ENCODE measurements at regions not wholly inside any gene's neighbourhood (a gene's known extent, or its start where the extent isn't known, plus 50 kb on each side); places are given as distances from the start of the nearest gene placed in this dataset.

DNA sequence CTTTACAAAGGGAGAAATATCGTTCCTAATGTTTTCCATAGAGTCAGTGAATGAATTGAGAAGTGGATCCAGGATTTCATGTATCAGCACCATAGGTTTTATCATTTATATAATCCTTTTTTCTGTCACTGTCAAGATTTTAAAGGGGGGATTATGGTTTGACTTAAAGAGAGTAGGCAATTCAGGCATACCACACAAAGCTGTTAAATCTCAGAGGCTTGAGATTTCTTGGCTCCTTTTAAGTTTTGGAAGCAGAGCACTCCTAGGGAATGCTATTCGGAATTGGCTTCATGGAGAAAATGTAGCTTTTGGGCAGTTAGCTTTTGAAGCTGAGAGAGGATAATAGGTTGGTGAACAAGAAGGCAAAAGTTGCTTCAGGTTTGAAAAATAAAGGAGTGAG lies 274.7 kb downstream of the SOX4 start:
- Histone ChIP-seq H3K27ac (no peak overlapping the region), H3K9ac (no peak overlapping the region), H3K4me2 (ENCODE audit: low read length) (no peak overlapping the region), H3K27me3 (ENCODE audit: control insufficient read depth, insufficient read depth, low read length) (no peaks in the 10 kb centered on the region), H3K9me3 (ENCODE audit: control insufficient read depth, low read length) (no peaks in the 10 kb centered on the region), H3K4me1 (no peaks in the 10 kb centered on the region), H2AFZ (no peak overlapping the region), H3K4me3 (ENCODE audit: low read depth, low read length) (no peak overlapping the region), H3K36me3 (ENCODE audit: control insufficient read depth, insufficient read depth, low read length) (no peaks in the 10 kb centered on the region), H3K79me2 (no peaks in the 10 kb centered on the region)
- TF ChIP-seq, protein P1, sequence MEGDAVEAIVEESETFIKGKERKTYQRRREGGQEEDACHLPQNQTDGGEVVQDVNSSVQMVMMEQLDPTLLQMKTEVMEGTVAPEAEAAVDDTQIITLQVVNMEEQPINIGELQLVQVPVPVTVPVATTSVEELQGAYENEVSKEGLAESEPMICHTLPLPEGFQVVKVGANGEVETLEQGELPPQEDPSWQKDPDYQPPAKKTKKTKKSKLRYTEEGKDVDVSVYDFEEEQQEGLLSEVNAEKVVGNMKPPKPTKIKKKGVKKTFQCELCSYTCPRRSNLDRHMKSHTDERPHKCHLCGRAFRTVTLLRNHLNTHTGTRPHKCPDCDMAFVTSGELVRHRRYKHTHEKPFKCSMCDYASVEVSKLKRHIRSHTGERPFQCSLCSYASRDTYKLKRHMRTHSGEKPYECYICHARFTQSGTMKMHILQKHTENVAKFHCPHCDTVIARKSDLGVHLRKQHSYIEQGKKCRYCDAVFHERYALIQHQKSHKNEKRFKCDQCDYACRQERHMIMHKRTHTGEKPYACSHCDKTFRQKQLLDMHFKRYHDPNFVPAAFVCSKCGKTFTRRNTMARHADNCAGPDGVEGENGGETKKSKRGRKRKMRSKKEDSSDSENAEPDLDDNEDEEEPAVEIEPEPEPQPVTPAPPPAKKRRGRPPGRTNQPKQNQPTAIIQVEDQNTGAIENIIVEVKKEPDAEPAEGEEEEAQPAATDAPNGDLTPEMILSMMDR (IDR thresholded peaks at IDR 0.05), result no peak

DNA sequence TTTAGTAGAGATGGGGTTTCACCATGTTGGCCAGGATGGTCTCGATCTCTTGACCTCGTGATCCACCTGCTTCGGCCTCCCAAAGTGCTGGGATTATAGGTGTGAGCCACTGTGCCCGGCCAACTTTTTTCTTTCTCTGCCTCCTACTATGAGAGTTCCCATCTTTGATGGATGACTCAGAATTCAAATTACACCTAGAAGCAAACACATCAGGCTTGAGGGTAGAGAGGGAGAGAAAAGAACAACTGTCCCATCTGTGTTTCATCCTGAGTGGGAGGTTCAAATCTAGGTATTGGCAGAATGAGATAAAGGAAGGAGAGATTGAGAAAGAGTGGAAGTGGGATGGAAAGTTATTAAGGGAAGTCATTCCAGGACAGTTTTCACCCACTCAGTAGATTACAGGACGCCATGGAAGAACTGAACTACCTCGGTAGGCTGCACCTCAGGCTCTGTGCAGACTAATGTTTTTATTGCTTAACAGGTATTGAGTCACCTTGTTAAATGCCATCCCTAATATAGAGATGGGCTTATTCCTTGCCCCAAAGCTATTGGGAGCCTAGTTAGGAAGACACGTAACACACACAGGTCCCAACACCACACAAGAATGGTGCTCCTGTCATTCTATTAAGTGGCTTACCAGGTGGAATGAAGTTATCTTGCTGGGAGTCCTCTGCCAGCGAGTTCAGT lies 275.7 kb downstream of the SOX4 start:
- Histone ChIP-seq H3K4me2 (ENCODE audit: low read length) (no peak overlapping the region), H3K79me2 (no peaks in the 10 kb centered on the region), H3K36me3 (ENCODE audit: control insufficient read depth, insufficient read depth, low read length) (no peaks in the 10 kb centered on the region), H3K27ac (no peak overlapping the region), H2AFZ (no peak overlapping the region), H3K4me3 (ENCODE audit: low read depth, low read length) (no peak overlapping the region), H3K4me1 (no peaks in the 10 kb centered on the region), H3K27me3 (ENCODE audit: control insufficient read depth, insufficient read depth, low read length) (no peaks in the 10 kb centered on the region), H3K9ac (no peak overlapping the region), H3K9me3 (ENCODE audit: control insufficient read depth, low read length) (no peaks in the 10 kb centered on the region)
- TF ChIP-seq, protein P1 (IDR thresholded peaks at IDR 0.05), result no peak

DNA sequence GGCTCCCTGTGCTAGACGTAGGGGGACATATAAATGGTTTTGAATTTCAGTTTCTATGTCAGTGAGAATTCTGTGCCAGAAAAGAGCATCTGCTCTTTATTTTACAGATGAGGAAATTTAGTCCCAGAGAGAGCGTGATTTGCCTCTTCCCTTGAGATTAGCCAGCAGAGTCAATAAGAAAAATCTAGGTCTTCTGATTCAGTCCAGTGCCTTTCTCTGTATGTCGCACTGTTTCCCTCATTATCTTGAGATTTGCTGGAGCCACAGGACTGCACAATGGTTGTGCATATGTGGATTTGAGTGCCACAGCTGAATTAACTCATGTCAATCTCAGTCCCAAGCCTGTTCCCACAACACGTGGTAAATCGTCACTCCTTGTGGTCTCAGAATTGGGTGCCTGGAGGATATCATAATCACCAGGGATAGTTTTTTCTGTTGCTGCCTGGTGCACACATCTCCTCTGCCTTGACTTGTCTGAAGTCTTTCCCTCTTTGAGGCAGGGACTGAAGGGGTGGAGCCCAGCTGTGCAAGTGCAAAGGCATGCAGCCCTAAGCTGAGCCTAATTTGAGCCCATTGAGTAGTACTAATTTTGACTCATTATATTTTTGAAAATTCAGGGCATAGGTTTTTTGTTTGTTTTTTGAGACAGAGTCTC lies 276.7 kb downstream of the SOX4 start:
- no peaks in the 10 kb centered on the region for H3K79me2 ChIP-seq
- H3K27me3 ChIP-seq (ENCODE audit: control insufficient read depth, insufficient read depth, low read length), result no peaks in the 10 kb centered on the region
- no peaks in the 10 kb centered on the region for H3K4me1 ChIP-seq
- no peaks in the 10 kb centered on the region for H3K36me3 ChIP-seq (ENCODE audit: control insufficient read depth, insufficient read depth, low read length)
- H3K9me3 ChIP-seq (ENCODE audit: control insufficient read depth, low read length), result no peaks in the 10 kb centered on the region
- H3K9ac ChIP-seq, result no peak overlapping the region
- TF ChIP-seq, protein P1 (IDR thresholded peaks at IDR 0.05), result no peak
- no peak overlapping the region for H3K4me2 ChIP-seq (ENCODE audit: low read length)
- no peak overlapping the region for H3K27ac ChIP-seq
- H3K4me3 ChIP-seq (ENCODE audit: low read depth, low read length), result no peak overlapping the region
- H2AFZ ChIP-seq, result no peak overlapping the region

DNA sequence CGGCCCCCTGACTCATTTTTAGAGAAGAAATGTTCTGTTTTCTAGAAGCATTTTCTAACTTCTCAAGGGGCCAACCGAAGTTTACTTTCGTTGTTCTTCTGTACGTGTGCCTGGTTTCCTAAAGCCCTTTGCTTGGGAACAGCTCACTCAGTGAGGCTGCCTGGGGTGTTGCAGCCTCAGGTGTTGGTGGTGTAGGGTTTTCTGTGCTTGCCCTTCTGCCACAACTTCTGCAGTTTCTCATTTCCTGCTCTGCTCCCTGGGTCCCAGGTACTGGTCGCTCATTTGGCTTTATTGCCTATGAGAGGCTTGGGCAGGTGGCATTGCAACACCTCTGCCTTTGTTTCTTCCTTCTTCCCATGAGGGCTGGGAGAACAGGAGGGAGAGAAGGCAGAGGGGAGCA lies 278.3 kb downstream of the SOX4 start:
- no peak overlapping the region for H2AFZ ChIP-seq
- no peaks in the 10 kb centered on the region for H3K27me3 ChIP-seq (ENCODE audit: control insufficient read depth, insufficient read depth, low read length)
- H3K27ac ChIP-seq, result no peak overlapping the region

More for the DNA sequence above, 278.3 kb downstream of the SOX4 start:
- Histone ChIP-seq H3K4me1 (no peaks in the 10 kb centered on the region), H3K9ac (no peak overlapping the region), H3K79me2 (no peaks in the 10 kb centered on the region), H3K9me3 (ENCODE audit: control insufficient read depth, low read length) (no peaks in the 10 kb centered on the region), H3K4me2 (ENCODE audit: low read length) (no peak overlapping the region), H3K36me3 (ENCODE audit: control insufficient read depth, insufficient read depth, low read length) (no peaks in the 10 kb centered on the region), H3K4me3 (ENCODE audit: low read depth, low read length) (no peak overlapping the region)
- TF ChIP-seq, protein P1 (IDR thresholded peaks at IDR 0.05), result no peak
